ENCODE measurements at regions not wholly inside any gene's neighbourhood (a gene's known extent, or its start where the extent isn't known, plus 50 kb on each side); places are given as distances from the start of the nearest gene placed in this dataset.

DNA sequence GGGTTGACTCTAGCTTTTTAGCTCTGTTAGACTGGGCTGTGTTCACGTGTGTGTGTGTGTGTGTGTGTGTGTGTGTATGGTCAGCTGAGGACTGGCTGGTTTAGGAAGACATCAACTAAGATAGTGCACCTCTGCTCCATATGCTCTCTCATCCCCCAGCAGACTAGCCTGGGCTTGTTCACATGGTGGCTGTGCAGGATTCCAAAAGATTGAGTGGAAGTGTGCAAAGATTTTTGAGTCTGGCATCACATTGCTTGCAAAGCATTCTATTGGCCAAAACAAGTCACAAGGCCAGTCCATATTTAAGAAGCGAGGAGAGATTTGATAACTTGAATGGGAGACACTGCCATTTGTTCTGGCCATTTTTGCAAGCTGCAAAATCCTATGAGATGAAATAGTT lies 79.7 kb upstream of the C11orf87 start:
- H3K23me2 ChIP-seq (ENCODE audit: low read depth, low read length): no peaks in the 10 kb centered on the region
- H4K8ac ChIP-seq (ENCODE audit: extremely low read depth, insufficient read depth, low read length): no peak overlapping the region
- no peaks in the 10 kb centered on the region for H3K79me1 ChIP-seq (ENCODE audit: low read depth, low read length)
- ChIA-PET POLR2A (ENCODE audit: partially characterized antibody) (no interaction called here), CTCF (ENCODE audit: partially characterized antibody) (no interaction called here)
- H2BK12ac ChIP-seq (ENCODE audit: low read depth, low read length): no peak overlapping the region
- H4K5ac ChIP-seq (ENCODE audit: insufficient read length, low read depth, low read length): no peak overlapping the region
- TF ChIP-seq EGR1 (IDR thresholded peaks at IDR 0.05; ENCODE audit: borderline replicate concordance, low read depth, low read length) (no peak), SP1 (IDR thresholded peaks at IDR 0.05; ENCODE audit: low read depth, low read length) (no peak), GTF2F1 (IDR thresholded peaks at IDR 0.05; ENCODE audit: borderline replicate concordance, low read depth, low read length) (no peak), TAF1 (IDR thresholded peaks at IDR 0.05; ENCODE audit: low read depth, low read length) (no peak), EP300 (IDR thresholded peaks at IDR 0.05; ENCODE audit: borderline replicate concordance in 1 of 2, low read depth in 2 of 2, low read length in 2 of 2) (no peak), TAF7 (optimal IDR thresholded peaks at IDR 0.05; ENCODE audit: borderline replicate concordance, low read depth, low read length) (no peak), TBP (IDR thresholded peaks at IDR 0.05; ENCODE audit: low read depth, low read length) (no peak), RAD21 (IDR thresholded peaks at IDR 0.05 in 1 of 2, conservative IDR thresholded peaks at IDR 0.05 in 1 of 2; ENCODE audit: low read depth in 2 of 2, low read length in 2 of 2) (no peak), CREB1 (IDR thresholded peaks at IDR 0.05) (no peak), SUZ12 (IDR thresholded peaks at IDR 0.05; ENCODE audit: low read length) (no peak)
- TF ChIP-seq, protein P1, sequence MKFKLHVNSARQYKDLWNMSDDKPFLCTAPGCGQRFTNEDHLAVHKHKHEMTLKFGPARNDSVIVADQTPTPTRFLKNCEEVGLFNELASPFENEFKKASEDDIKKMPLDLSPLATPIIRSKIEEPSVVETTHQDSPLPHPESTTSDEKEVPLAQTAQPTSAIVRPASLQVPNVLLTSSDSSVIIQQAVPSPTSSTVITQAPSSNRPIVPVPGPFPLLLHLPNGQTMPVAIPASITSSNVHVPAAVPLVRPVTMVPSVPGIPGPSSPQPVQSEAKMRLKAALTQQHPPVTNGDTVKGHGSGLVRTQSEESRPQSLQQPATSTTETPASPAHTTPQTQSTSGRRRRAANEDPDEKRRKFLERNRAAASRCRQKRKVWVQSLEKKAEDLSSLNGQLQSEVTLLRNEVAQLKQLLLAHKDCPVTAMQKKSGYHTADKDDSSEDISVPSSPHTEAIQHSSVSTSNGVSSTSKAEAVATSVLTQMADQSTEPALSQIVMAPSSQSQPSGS (IDR thresholded peaks at IDR 0.05; ENCODE audit: low read length): no peak
- H4K20me1 ChIP-seq (replicated peaks in 1 of 2; ENCODE audit: control insufficient read depth in 1 of 2, insufficient read depth in 2 of 2, low read length in 2 of 2): no peaks in the 10 kb centered on the region
- H2BK5ac ChIP-seq (ENCODE audit: low read depth, low read length): no peak overlapping the region
- no peaks in the 10 kb centered on the region for H3K36me3 ChIP-seq (ENCODE audit: control insufficient read depth in 2 of 4, insufficient read depth in 4 of 4, low read length in 3 of 4)
- H3K4me2 ChIP-seq (ENCODE audit: insufficient read depth in 1 of 2, low read depth in 2 of 2, low read length in 2 of 2): no peak overlapping the region
- H2AFZ ChIP-seq (ENCODE audit: low read length): no peak overlapping the region; the same call in 1 of the 2 replicates
- H3K79me2 ChIP-seq (ENCODE audit: control insufficient read depth in 1 of 2, insufficient read depth in 2 of 2, low read length in 2 of 2): no peaks in the 10 kb centered on the region
- no peak overlapping the region for H2BK15ac ChIP-seq (ENCODE audit: low read length)
- no peak overlapping the region for H2BK20ac ChIP-seq (ENCODE audit: low read length)
- H3K23ac ChIP-seq (ENCODE audit: insufficient read length): no peak overlapping the region
- H2BK120ac ChIP-seq (replicated peaks; ENCODE audit: low read depth, low read length): no peak overlapping the region
- DNase-seq (ENCODE audit: low read depth in 1 of 2, low spot score in 2 of 2) (no peak), FAIRE-seq (no peak)
- no peak overlapping the region for H3K56ac ChIP-seq (replicated peaks; ENCODE audit: insufficient read length, low read depth, low read length)
- no peak overlapping the region for H3K4me3 ChIP-seq (ENCODE audit: extremely low read depth in 1 of 4, insufficient read depth in 2 of 4, low read depth in 3 of 4, low read length in 4 of 4)
- no peak overlapping the region for H3K27ac ChIP-seq (ENCODE audit: low read depth, low read length)
- H3K18ac ChIP-seq (ENCODE audit: extremely low read depth, low read length): no peak overlapping the region
- no peaks in the 10 kb centered on the region for H3K4me1 ChIP-seq (replicated peaks in 1 of 4; ENCODE audit: control insufficient read depth in 3 of 4, insufficient read depth in 4 of 4, low read length in 3 of 4)
- H3K4ac ChIP-seq (replicated peaks; ENCODE audit: insufficient read length, low read depth, low read length): no peak overlapping the region
- no peak overlapping the region for H3K9ac ChIP-seq (replicated peaks in 1 of 4; ENCODE audit: extremely low read depth in 1 of 4, low read depth in 3 of 4, low read length in 3 of 4)
- WGBS, 2 experiments (ENCODE audit: extremely low coverage in 1 of 2, insufficient coverage in 1 of 2, insufficient read length in 1 of 2, insufficient replicate concordance in 2 of 2, low coverage in 1 of 2, low lambda C conversion rate in 2 of 2, missing lambda C conversion rate in 1 of 2): 69% methylated on average over 2 of the region's 2 CpGs; no CpG with 5 or more reads in 1 of the 2 experiments
- no peak overlapping the region for H4K91ac ChIP-seq (replicated peaks; ENCODE audit: insufficient read length, low read length)
- no peak overlapping the region for H2AK5ac ChIP-seq (ENCODE audit: low read depth, low read length)
- no peak overlapping the region for H3K14ac ChIP-seq (ENCODE audit: insufficient read length)
- no peaks in the 10 kb centered on the region for H3K27me3 ChIP-seq (replicated peaks in 1 of 4; ENCODE audit: control insufficient read depth in 3 of 4, extremely low read depth in 1 of 4, insufficient read depth in 3 of 4, low read length in 3 of 4)
- no peaks in the 10 kb centered on the region for H3K9me3 ChIP-seq (ENCODE audit: insufficient read depth in 2 of 2, low read depth in 1 of 2, low read length in 1 of 2)
